ENCODE measurements at regions not wholly inside any gene's neighbourhood (a gene's known extent, or its start where the extent isn't known, plus 50 kb on each side); places are given as distances from the start of the nearest gene placed in this dataset.
"Not testable (repeated sequence)": the region's sequence is repeated elsewhere in the genome, so short reads cannot be mapped to it uniquely, and the experiment has no call there.

DNA sequence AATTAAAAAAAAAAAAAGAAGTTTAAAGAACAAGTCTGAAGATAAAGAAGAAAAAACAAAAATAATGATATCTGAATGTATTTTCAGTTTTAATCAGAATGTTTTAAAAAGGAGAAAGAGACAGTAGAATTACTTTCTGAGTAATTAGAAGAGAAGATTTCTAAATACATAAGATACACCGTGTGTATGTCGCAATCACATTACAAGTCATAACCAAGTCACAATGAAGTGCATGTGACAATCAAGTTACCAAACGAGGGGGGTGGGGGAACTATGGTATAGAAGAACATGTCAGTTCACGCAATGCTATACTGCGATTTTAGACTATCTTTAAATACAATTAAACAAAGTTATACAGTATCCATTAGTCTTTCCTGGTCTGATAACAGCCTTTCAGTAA, 1464.1 kb upstream of the FLRT2 start:
- no peak for DNase-seq (ENCODE audit: low read depth in 2 of 2)

- no peak for DNase-seq (ENCODE audit: low read depth in 2 of 2)
These were observed 1461.7 kb upstream of the FLRT2 start for GRCh38 chr14:84068288-84068687.

DNA sequence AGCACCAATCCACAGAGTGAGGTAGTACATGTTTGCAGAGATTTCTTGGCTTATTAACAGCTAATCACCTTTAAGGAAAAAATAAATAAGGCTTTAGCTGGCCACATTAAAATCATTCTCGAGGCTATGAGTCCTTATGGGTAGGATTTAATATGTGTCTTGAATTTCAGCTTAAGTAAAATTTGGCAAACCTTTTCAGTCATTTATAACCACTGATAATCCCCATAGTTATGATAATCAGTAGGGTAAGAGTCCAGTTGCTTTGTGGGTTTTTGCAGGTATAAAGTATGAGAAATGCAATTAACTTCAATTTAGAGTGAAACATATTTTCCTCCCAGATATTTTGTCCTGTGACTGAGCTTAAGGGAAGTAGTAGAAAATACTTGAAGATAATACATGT, 1458.9 kb upstream of the FLRT2 start:
- no peak for DNase-seq (ENCODE audit: low read depth in 2 of 2)

GRCh38 chr14:84074626-84075025, 1455.3 kb upstream of the FLRT2 start:
- no peak for DNase-seq (ENCODE audit: low read depth in 2 of 2)

GRCh38 chr14:84080944-84081343, 1449.0 kb upstream of the FLRT2 start:
- no peak for DNase-seq (ENCODE audit: low read depth in 2 of 2)

DNA sequence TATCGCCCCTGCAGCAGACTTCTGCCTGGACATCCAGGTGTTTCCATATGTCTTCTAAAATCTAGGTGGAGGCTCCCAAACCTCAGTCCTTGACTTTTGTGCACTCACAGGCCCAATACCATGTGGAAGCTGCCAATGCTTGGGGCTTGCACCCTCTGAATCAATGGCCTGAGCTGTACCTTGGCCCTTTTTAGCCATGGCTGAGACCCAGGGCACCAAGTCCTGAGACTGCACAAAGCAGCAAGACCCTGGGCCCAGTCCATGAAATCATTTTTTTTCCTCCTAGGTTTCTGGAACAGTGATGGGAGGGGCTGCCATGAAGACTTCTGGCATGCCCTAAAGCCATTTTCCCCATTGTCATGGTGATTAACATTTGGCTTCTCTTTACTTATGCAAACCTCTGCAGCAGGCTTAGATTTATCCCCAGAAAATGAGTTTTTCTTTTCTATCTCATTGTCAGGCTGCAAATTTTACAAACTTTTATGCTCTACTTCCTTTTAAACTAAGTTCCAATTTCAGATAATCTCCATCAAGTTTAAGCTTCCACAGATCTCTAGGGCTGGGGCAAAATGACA, 1445.8 kb upstream of the FLRT2 start:
- no peak for DNase-seq (ENCODE audit: low read depth in 2 of 2)

- no peak for DNase-seq (ENCODE audit: low read depth in 2 of 2)
These were observed 1444.5 kb upstream of the FLRT2 start for GRCh38 chr14:84085493-84085892.

DNA sequence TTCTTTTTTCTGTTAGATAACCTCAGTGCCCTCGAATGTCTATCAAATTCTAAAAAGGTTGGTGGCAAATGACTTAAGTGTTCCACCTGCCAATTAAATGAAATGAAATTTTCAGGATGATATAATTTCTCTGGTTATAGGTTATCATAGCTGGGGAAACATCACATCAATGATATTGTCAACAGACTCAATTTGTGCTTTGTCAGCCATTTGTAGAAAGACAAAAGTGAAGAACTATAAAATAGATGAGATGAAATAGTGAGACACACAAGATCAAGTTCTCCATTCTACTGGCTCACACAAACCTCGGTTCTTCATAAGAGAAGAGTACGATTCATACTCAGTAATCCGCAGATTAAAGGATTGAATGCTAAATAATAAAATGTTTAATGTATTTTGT, 1443.2 kb upstream of the FLRT2 start:
- DNase-seq (ENCODE audit: low read depth in 2 of 2), result no peak

DNA sequence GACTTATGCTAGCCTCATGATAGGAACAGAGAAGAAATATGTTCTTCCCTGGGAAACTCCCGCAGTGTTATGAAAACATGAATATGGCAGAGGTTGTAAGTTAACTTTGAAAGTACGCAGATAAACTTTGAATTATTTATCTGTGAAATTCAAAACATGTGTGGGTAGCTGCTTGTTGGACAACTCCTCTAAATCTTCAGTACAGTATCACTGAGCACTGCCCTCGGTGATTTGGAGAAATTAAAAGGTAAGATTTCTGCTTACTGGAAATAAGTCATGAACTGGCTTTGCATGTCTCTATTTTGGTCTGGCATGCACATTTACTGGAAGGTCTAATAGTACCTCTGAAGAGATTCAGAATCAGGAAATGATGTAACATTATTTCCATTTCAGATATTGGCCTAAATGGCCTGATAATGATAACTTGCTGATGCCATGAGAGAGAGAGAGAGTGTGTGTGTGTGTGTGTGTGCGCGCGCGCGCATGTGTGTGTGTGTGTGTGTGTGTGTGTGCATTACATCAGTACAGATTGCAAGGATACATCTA, 1441.9 kb upstream of the FLRT2 start:
- no peak for DNase-seq (ENCODE audit: low read depth in 2 of 2)

DNA sequence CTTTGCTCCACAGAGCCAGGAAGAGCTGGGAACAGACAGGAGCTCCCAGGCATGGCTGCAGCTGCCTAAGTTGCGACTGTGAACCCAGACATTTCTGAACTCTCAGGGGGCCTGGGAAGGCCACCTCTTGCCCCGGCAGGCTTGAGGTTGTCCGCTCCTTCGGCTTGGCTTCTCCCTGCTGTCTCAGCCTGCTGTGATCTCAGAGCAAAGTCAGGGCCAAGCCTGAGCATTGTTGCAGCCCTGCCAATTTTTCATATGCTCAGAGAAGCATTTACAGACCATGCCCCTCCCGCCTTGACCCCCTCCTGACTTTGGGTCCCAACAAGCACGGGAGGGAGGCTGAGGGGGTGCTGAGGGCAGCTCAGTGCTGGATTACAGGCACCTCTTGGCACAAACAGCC, 1439.1 kb upstream of the FLRT2 start:
- no peak for DNase-seq (ENCODE audit: low read depth in 2 of 2)

DNA sequence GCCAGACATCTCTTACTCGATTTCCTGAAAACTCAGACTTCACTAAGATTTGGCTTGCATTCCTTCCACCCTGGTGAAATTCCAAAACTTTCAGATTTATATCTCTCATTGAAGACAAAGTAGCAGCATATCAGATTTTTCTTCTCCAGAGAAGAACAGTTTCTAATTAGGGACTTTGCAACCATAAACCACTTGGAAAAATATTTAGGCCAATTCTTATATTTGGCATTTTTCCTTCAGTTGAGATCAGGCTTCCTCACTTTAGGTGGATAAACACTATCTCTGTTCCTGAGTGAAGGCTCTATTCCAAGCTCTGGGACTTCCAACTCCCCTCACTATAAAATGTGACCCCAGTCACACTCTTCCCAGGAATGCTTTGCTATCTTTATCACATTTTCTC, 1434.3 kb upstream of the FLRT2 start:
- no peak for DNase-seq (ENCODE audit: low read depth in 2 of 2)

GRCh38 chr14:84098261-84098660, 1431.7 kb upstream of the FLRT2 start:
- no peak for DNase-seq (ENCODE audit: low read depth in 2 of 2)

DNA sequence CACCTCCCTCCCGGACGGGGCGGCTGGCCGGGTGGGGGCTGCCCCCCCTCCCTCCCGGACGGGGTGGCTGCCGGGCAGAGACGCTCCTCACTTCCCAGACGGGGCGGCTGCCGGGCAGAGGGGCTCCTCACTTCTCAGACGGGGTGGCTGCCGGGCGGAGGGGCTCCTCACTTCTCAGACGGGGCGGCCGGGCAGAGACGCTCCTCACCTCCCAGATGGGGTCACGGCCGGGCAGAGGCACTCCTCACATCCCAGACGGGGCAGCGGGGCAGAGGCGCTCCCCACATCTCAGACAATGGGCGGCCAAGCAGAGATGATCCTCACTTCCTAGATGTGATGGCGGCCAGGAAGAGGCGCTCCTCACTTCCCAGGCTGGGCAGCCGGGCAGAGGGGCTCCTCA, 1430.4 kb upstream of the FLRT2 start:
- not testable (repeated sequence) for DNase-seq (ENCODE audit: low read depth in 2 of 2)

- DNase-seq (ENCODE audit: low read depth in 2 of 2), result no peak
These were observed 1422.1 kb upstream of the FLRT2 start for GRCh38 chr14:84107835-84108343.

GRCh38 chr14:84108746-84109457, 1421.0 kb upstream of the FLRT2 start:
- DNase-seq (ENCODE audit: low read depth in 2 of 2), result no peak

DNA sequence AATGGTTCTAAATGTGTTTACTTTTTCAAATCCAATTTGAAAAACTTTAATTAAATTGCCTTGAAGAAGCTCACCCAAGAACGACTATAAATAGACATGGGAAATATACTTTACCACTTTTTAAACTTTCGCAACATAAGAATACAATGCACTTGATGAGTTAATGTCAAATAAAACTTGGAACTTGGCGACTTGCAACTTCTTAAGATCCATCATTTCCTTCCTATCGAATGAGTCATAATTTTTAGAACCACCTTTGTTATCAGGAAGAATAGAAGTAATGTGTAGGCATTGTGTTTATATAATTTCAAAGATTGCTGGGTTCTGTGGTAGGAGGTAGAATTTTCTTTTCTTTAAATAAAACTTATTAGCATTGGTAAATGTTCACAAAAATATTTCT, 1417.4 kb upstream of the FLRT2 start:
- DNase-seq (ENCODE audit: low read depth in 2 of 2), result no peak

- DNase-seq (ENCODE audit: low read depth in 2 of 2), result no peak
These were observed 1404.3 kb upstream of the FLRT2 start for GRCh38 chr14:84125676-84126075.

DNA sequence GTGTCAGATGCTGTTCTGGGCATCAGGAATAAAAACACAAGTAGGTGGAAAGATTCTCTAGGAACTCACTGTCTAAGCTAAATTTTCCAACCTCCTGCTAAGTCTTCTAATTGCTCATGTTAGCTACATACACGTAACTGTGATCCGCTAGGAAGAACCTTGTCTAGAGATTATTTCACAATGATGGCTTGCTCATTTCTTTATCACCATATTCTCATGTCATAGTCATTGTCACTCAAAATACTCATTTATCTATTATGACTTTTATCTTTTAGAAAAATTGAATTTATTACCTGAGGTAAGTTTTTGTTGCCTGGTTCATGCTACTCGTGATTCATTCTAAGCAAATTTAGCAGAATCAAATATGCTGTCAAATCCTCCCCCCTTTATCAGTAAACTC, 1402.4 kb upstream of the FLRT2 start:
- no peak for DNase-seq (ENCODE audit: low read depth in 2 of 2)

- no peak for DNase-seq (ENCODE audit: low read depth in 2 of 2)
These were observed 1401.9 kb upstream of the FLRT2 start for GRCh38 chr14:84128050-84128449.

- no peak for DNase-seq (ENCODE audit: low read depth in 2 of 2)
These were observed 1400.9 kb upstream of the FLRT2 start for GRCh38 chr14:84129007-84129406.

DNA sequence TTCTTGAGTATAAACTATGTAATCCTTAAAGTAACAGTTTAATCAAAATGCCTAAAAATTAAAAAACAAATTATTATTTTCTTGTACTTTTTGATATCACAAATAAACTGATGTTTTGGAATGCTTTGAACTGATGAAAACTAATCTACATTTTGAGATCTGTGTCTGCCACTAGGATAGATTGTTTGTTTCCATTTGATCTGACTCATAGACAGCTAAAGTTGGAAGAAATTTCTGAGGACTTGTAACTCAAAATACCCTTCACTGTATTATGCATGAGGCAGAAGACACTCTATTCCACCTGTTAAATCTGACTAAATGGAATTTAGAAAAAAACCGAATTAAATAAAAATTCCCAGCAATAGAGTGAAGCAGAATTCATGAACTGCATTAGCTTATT, 1400.0 kb upstream of the FLRT2 start:
- DNase-seq (ENCODE audit: low read depth in 2 of 2), result no peak

DNA sequence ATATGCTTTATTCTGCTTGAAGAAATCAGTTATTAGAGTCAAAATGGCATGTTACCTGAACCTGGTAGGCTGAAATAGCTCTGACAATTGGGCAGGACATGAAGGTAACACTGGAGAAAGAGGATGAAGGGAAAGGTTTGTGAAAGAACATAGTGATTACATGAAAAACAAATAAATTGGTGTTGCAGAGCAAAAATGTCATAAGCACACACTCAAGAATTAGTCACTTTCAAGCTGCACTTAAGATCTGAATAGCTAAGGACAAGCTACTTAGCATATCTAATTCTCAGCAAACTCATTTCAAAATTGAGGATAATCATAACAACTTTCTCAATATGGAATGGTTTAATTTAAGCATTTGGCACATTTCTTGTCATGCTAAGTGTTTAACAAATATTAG, 1398.0 kb upstream of the FLRT2 start:
- DNase-seq (ENCODE audit: low read depth in 2 of 2), result no peak

GRCh38 chr14:84144166-84144565, 1385.8 kb upstream of the FLRT2 start:
- DNase-seq (ENCODE audit: low read depth in 2 of 2), result no peak

Measured in stimulated activated CD4-positive, alpha-beta T cell treated with anti-CD3 and anti-CD28 coated beads, Interleukin-12 subunit alpha, Interleukin-12 subunit beta, amount 100 ng/mL, for 24 hours (primary cell).